SU-DHL-6 (cell line): ENCODE measurements at regions not wholly inside any gene's neighbourhood (a gene's known extent, or its start where the extent isn't known, plus 50 kb on each side); places are given as distances from the start of the nearest gene placed in this dataset.

Experiments used
- H2AFZ ChIP-seq: fragments of 200-600 bp; sonication (generic); 2 replicates; pipeline ENCODE4 v1.6.1; 2014; ENCODE audit warnings: low read depth, mild to moderate bottlenecking, moderate library complexity, mixed read lengths, antibody characterized with exemption, low read length; ENCODE audit not compliant: severe bottlenecking
- H3F3A ChIP-seq: fragments of 200-600 bp; shearing (Covaris generic); 2 replicates; pipeline ENCODE4 v1.6.0; 2016; ENCODE audit warnings: antibody characterized with exemption, mild to moderate bottlenecking; ENCODE audit not compliant: insufficient read depth
- H3K27ac ChIP-seq: fragments of 200-600 bp; sonication (generic); 2 replicates; pipeline ENCODE4 v1.5.1; 2016; ENCODE audit warnings: low read depth, mild to moderate bottlenecking, low read length, moderate library complexity, mixed read lengths
- H3K27me3 ChIP-seq: fragments of 200-600 bp; sonication (generic), shearing (Covaris generic); 2 replicates; pipeline ENCODE4 v1.6.0; 2014; ENCODE audit warnings: mild to moderate bottlenecking, low read length
- H3K36me3 ChIP-seq: fragments of 200-600 bp; sonication (generic); 2 replicates; pipeline ENCODE4 v1.6.1; 2014; ENCODE audit warnings: mild to moderate bottlenecking, low read length, mixed read lengths
- H3K4me2 ChIP-seq: fragments of 300-600, 200-600 bp; shearing (Covaris generic), sonication (generic); 2 replicates; pipeline ENCODE4 v1.6.0; 2014; ENCODE audit warnings: low read length, low read depth, mild to moderate bottlenecking; ENCODE audit not compliant: poor library complexity, severe bottlenecking
- H3K4me3 ChIP-seq: fragments of 200-600 bp; sonication (generic); 2 replicates; pipeline ENCODE4 v1.5.1; 2014; ENCODE audit warnings: antibody characterized with exemption, low read length, mild to moderate bottlenecking, mixed read lengths; ENCODE audit not compliant: insufficient read depth, poor library complexity, severe bottlenecking
- H3K79me2 ChIP-seq: fragments of 200-600 bp; sonication (generic); 2 replicates; pipeline ENCODE4 v1.6.1; 2014; ENCODE audit warnings: mild to moderate bottlenecking, low read length, moderate library complexity; ENCODE audit not compliant: insufficient read depth
- H3K9ac ChIP-seq: fragments of 200-600 bp; sonication (generic); 2 replicates; pipeline ENCODE4 v1.7.0; 2014; ENCODE audit warnings: mild to moderate bottlenecking, low read length
- H3K9me2 ChIP-seq: fragments of 200-600 bp; sonication (generic); replicated peaks from 2 replicates; pipeline ENCODE4 v1.6.1; 2014; ENCODE audit warnings: low read length; ENCODE audit not compliant: insufficient read depth
- H3K9me3 ChIP-seq: fragments of 200-600 bp; sonication (generic); 2 replicates; pipeline ENCODE4 v1.6.1; 2014; ENCODE audit warnings: low read length, mixed read lengths; ENCODE audit not compliant: insufficient read depth
- H4K20me1 ChIP-seq: fragments of 200-600 bp; sonication (generic); 2 replicates; pipeline ENCODE4 v1.6.1; 2014; ENCODE audit warnings: low read depth, mild to moderate bottlenecking, antibody characterized with exemption, low read length, moderate library complexity, mixed read lengths
- EZH2phosphoT487 ChIP-seq: fragments of 200-600 bp; sonication (generic), shearing (Covaris generic); conservative IDR thresholded peaks from 2 replicates; pipeline ENCODE4 v1.6.1; 2018; ENCODE audit warnings: mild to moderate bottlenecking, antibody characterized with exemption, low read length, moderate library complexity, mixed read lengths
- TF ChIP-seq, protein P1 (sequence below): fragments of 200-600 bp; sonication (generic); IDR thresholded peaks from one replicate; pipeline ENCODE4 v1.5.1; 2017; ENCODE audit warnings: antibody characterized with exemption, mild to moderate bottlenecking, low read length, moderate library complexity; ENCODE audit not compliant: insufficient read depth, poor library complexity, severe bottlenecking

DNA sequence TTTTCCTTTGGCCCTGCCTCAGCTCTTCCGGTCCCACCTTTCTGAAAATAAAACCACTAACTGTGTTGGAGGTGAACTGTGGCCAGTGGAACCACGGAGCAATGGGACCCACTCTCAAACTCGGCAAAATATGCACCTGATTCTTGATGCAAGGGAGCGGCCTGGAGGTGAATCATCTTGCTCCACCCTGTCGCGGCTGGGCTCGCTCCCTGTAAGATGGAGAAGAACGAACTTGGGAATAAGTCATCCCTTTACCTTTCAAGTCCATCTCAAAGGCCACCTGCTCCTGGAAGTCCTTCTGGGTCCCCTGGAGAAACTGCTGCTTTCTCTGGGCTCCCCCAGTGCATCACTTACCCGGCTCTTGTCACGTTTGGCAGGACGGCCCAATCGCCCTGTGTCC, 309.9 kb downstream of the BCL11B start:
- Histone ChIP-seq H3F3A (no peaks in the 10 kb centered on the region), H3K4me3 (no peak overlapping the region), H3K27ac (no peak overlapping the region), H3K36me3 (no peaks in the 10 kb centered on the region), H3K9me3 (no peaks in the 10 kb centered on the region), H2AFZ (no peak overlapping the region), H3K4me2 (no peak overlapping the region), H3K79me2 (no peaks in the 10 kb centered on the region), H3K9me2 (no peaks in the 10 kb centered on the region), H4K20me1 (no peaks in the 10 kb centered on the region), H3K9ac (no peak overlapping the region), H3K27me3 (no peaks in the 10 kb centered on the region)
- TF ChIP-seq, protein P1, sequence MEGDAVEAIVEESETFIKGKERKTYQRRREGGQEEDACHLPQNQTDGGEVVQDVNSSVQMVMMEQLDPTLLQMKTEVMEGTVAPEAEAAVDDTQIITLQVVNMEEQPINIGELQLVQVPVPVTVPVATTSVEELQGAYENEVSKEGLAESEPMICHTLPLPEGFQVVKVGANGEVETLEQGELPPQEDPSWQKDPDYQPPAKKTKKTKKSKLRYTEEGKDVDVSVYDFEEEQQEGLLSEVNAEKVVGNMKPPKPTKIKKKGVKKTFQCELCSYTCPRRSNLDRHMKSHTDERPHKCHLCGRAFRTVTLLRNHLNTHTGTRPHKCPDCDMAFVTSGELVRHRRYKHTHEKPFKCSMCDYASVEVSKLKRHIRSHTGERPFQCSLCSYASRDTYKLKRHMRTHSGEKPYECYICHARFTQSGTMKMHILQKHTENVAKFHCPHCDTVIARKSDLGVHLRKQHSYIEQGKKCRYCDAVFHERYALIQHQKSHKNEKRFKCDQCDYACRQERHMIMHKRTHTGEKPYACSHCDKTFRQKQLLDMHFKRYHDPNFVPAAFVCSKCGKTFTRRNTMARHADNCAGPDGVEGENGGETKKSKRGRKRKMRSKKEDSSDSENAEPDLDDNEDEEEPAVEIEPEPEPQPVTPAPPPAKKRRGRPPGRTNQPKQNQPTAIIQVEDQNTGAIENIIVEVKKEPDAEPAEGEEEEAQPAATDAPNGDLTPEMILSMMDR, result no peak
- TF ChIP-seq EZH2phosphoT487, result no peak

DNA sequence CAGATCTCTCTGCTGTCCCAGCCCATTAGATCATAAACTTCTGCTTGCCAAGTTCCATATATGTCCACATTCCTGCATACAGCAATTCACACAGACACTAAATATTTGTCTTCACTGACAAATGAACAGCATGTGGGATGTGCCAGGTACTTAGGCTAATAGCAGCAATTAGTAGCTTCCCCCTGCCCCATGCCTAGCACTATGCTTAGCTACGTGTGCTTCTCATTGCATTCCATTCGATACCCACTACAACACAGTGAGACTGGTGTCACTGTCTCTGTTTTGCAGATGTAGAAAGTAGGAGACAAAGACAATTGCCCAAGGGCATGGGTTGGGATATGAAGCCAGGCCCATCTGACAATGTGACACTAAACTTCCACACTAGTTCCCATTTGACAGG, 308.4 kb downstream of the BCL11B start:
- TF ChIP-seq EZH2phosphoT487, result no peak
- TF ChIP-seq, protein P1, result no peak
- no peak overlapping the region for H2AFZ ChIP-seq
- no peaks in the 10 kb centered on the region for H3K36me3 ChIP-seq
- no peak overlapping the region for H3K4me2 ChIP-seq
- no peaks in the 10 kb centered on the region for H4K20me1 ChIP-seq
- no peaks in the 10 kb centered on the region for H3K27me3 ChIP-seq
- H3K9me3 ChIP-seq, result no peaks in the 10 kb centered on the region
- H3K79me2 ChIP-seq, result no peaks in the 10 kb centered on the region
- H3K9me2 ChIP-seq, result no peaks in the 10 kb centered on the region
- no peaks in the 10 kb centered on the region for H3F3A ChIP-seq
- H3K27ac ChIP-seq, result no peak overlapping the region
- no peak overlapping the region for H3K9ac ChIP-seq
- no peak overlapping the region for H3K4me3 ChIP-seq

DNA sequence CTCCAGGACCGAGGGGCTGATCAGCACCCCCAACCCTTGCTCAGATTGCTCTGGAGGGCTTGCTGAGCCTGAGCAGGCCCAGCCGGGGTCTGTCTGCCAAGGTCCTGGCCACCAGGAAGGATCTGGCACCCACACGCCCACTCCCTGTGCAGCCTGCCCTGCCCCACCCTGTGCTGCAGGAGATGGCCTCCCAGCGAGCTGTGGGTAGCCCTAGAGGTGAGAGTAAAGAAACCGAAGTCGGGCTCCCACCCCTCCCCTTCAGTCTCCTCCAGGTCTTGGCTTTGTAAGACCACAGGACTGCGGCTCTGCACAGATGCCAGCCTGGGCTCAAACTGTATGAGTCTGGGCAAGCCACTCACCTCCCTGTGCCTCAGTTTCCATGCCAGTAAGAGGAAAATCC, 307.8 kb downstream of the BCL11B start:
- Histone ChIP-seq H3K4me3 (no peak overlapping the region), H3K27me3 (no peaks in the 10 kb centered on the region), H3K4me2 (no peak overlapping the region), H3F3A (no peaks in the 10 kb centered on the region), H3K36me3 (no peaks in the 10 kb centered on the region), H2AFZ (no peak overlapping the region), H3K9me2 (no peaks in the 10 kb centered on the region), H3K9me3 (no peaks in the 10 kb centered on the region), H3K9ac (no peak overlapping the region), H4K20me1 (no peaks in the 10 kb centered on the region), H3K79me2 (no peaks in the 10 kb centered on the region), H3K27ac (no peak overlapping the region)
- TF ChIP-seq EZH2phosphoT487, result no peak
- TF ChIP-seq, protein P1, result no peak

DNA sequence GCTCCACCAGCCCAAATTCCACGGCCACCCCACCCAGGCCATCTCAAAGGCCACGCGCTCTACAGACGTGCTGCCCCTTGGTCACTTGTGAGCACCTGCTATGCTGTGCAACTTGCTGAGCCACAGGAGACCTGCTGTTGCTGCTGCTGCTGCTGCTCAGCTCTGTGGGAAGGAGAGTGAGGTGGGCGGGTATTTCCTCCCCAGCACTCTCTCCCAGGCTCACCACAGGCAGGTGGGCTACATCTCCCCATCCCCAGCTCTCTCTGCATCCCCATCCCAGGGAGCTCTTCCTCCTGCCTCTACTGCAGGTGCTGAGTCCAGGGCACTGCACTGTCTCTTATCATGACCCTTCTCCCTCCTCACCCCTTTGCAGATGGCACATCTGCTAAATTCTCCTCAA, 306.9 kb downstream of the BCL11B start:
- H3K4me3 ChIP-seq, result no peak overlapping the region
- no peaks in the 10 kb centered on the region for H3F3A ChIP-seq
- H3K4me2 ChIP-seq, result no peak overlapping the region
- no peak overlapping the region for H3K9ac ChIP-seq
- H4K20me1 ChIP-seq, result no peaks in the 10 kb centered on the region
- no peak overlapping the region for H2AFZ ChIP-seq
- no peaks in the 10 kb centered on the region for H3K9me3 ChIP-seq
- no peaks in the 10 kb centered on the region for H3K9me2 ChIP-seq
- no peaks in the 10 kb centered on the region for H3K36me3 ChIP-seq
- no peaks in the 10 kb centered on the region for H3K27me3 ChIP-seq
- no peaks in the 10 kb centered on the region for H3K79me2 ChIP-seq
- H3K27ac ChIP-seq, result no peak overlapping the region
- no peak for TF ChIP-seq EZH2phosphoT487
- TF ChIP-seq, protein P1, result no peak
